ENCODE measurements at regions not wholly inside any gene's neighbourhood (a gene's known extent, or its start where the extent isn't known, plus 50 kb on each side); places are given as distances from the start of the nearest gene placed in this dataset.
"Not testable (repeated sequence)": the region's sequence is repeated elsewhere in the genome, so short reads cannot be mapped to it uniquely, and the experiment has no call there.

GRCh38 chr16:46389561-46390041 lies 231.6 kb downstream of the SHCBP1 start:
- not testable (repeated sequence) for TF ChIP-seq POLR2A (IDR thresholded peaks at IDR 0.05; ENCODE audit: low read depth, low read length); CTCF (IDR thresholded peaks at IDR 0.05; ENCODE audit: extremely low read depth in 1 of 2, insufficient read depth in 1 of 2, low read depth in 1 of 2, low read length in 2 of 2); POLR2AphosphoS5 (IDR thresholded peaks at IDR 0.05; ENCODE audit: insufficient read depth, low read depth, low read length); EZH2 (IDR thresholded peaks at IDR 0.05; ENCODE audit: borderline replicate concordance, low read depth, low read length, severe bottlenecking); FOS (IDR thresholded peaks at IDR 0.05; ENCODE audit: borderline replicate concordance, insufficient read depth, low read length); MAX (IDR thresholded peaks at IDR 0.05; ENCODE audit: insufficient read depth, insufficient read length); GATA2 (IDR thresholded peaks at IDR 0.05; ENCODE audit: insufficient read depth, insufficient read length, low read depth, low read length)
